ENCODE measurements at regions not wholly inside any gene's neighbourhood (a gene's known extent, or its start where the extent isn't known, plus 50 kb on each side); places are given as distances from the start of the nearest gene placed in this dataset.

DNA sequence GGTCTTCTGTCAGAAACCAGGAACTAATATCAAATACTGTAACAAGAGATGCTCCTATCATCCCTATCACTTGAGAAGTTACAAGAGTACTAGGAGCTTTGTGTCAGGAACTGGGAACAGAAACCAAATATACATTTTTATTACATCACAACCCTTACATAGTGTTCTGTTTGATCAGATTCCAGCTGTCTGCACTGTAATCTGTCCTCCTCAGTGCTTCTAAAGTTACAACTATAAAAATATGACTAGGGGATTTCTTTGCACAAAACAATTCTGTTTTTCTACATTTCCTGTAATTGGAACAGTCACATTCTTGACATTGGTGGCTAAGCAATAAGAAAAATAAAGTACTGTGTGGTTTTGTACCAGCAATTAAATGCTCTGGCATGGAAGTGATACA is 686.0 kb downstream of the PDHA2 start:
- no peak overlapping the region for H3K27ac ChIP-seq (ENCODE audit: low read depth in 1 of 2, low read length in 2 of 2)
- H3K27me3 ChIP-seq (ENCODE audit: control insufficient read depth in 4 of 4, insufficient read depth in 4 of 4, low read length in 3 of 4), result no peaks in the 10 kb centered on the region
- peaks cover 0 to 4% (median 0%) of the 10 kb centered on the region in 4 donors for H3K9me3 ChIP-seq (ENCODE audit: control insufficient read depth in 4 of 4, low read length in 3 of 4)
- no peak overlapping the region for H3K4me3 ChIP-seq (ENCODE audit: low read depth in 1 of 3, low read length in 3 of 3)
- no peaks in the 10 kb centered on the region for H3K36me3 ChIP-seq (ENCODE audit: control insufficient read depth in 4 of 4, insufficient read depth in 3 of 4, low read depth in 1 of 4, low read length in 3 of 4)
- H3K4me1 ChIP-seq (ENCODE audit: control insufficient read depth in 4 of 4, insufficient read depth in 4 of 4, low read length in 3 of 4), result no peaks in the 10 kb centered on the region
- no peak overlapping the region for H3K9ac ChIP-seq (ENCODE audit: low read depth in 1 of 2, low read length in 2 of 2)
- TF ChIP-seq HNF4G (IDR thresholded peaks at IDR 0.05) (no peak), FOXA2 (IDR thresholded peaks at IDR 0.05) (no peak), GABPA (IDR thresholded peaks at IDR 0.05 in 1 of 2, conservative IDR thresholded peaks at IDR 0.05 in 1 of 2) (no peak), RAD21 (IDR thresholded peaks at IDR 0.05) (no peak), FOXA1 (IDR thresholded peaks at IDR 0.05) (no peak), TAF1 (conservative IDR thresholded peaks at IDR 0.05) (no peak), SP1 (IDR thresholded peaks at IDR 0.05) (no peak), HNF4A (conservative IDR thresholded peaks at IDR 0.05) (no peak), NR2F2 (IDR thresholded peaks at IDR 0.05) (no peak), RXRA (IDR thresholded peaks at IDR 0.05) (no peak), EGR1 (IDR thresholded peaks at IDR 0.05; ENCODE audit: low read depth in 2 of 2) (no peak)
- TF ChIP-seq, protein P1, sequence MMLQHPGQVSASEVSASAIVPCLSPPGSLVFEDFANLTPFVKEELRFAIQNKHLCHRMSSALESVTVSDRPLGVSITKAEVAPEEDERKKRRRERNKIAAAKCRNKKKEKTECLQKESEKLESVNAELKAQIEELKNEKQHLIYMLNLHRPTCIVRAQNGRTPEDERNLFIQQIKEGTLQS (IDR thresholded peaks at IDR 0.05), result no peak
- TF ChIP-seq, protein P2, sequence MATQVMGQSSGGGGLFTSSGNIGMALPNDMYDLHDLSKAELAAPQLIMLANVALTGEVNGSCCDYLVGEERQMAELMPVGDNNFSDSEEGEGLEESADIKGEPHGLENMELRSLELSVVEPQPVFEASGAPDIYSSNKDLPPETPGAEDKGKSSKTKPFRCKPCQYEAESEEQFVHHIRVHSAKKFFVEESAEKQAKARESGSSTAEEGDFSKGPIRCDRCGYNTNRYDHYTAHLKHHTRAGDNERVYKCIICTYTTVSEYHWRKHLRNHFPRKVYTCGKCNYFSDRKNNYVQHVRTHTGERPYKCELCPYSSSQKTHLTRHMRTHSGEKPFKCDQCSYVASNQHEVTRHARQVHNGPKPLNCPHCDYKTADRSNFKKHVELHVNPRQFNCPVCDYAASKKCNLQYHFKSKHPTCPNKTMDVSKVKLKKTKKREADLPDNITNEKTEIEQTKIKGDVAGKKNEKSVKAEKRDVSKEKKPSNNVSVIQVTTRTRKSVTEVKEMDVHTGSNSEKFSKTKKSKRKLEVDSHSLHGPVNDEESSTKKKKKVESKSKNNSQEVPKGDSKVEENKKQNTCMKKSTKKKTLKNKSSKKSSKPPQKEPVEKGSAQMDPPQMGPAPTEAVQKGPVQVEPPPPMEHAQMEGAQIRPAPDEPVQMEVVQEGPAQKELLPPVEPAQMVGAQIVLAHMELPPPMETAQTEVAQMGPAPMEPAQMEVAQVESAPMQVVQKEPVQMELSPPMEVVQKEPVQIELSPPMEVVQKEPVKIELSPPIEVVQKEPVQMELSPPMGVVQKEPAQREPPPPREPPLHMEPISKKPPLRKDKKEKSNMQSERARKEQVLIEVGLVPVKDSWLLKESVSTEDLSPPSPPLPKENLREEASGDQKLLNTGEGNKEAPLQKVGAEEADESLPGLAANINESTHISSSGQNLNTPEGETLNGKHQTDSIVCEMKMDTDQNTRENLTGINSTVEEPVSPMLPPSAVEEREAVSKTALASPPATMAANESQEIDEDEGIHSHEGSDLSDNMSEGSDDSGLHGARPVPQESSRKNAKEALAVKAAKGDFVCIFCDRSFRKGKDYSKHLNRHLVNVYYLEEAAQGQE (IDR thresholded peaks at IDR 0.05), result no peak
- TF ChIP-seq, protein P3, sequence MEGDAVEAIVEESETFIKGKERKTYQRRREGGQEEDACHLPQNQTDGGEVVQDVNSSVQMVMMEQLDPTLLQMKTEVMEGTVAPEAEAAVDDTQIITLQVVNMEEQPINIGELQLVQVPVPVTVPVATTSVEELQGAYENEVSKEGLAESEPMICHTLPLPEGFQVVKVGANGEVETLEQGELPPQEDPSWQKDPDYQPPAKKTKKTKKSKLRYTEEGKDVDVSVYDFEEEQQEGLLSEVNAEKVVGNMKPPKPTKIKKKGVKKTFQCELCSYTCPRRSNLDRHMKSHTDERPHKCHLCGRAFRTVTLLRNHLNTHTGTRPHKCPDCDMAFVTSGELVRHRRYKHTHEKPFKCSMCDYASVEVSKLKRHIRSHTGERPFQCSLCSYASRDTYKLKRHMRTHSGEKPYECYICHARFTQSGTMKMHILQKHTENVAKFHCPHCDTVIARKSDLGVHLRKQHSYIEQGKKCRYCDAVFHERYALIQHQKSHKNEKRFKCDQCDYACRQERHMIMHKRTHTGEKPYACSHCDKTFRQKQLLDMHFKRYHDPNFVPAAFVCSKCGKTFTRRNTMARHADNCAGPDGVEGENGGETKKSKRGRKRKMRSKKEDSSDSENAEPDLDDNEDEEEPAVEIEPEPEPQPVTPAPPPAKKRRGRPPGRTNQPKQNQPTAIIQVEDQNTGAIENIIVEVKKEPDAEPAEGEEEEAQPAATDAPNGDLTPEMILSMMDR (IDR thresholded peaks at IDR 0.05; ENCODE audit: low read depth, low read length, missing input control), result no peak
- TF ChIP-seq, protein P4, sequence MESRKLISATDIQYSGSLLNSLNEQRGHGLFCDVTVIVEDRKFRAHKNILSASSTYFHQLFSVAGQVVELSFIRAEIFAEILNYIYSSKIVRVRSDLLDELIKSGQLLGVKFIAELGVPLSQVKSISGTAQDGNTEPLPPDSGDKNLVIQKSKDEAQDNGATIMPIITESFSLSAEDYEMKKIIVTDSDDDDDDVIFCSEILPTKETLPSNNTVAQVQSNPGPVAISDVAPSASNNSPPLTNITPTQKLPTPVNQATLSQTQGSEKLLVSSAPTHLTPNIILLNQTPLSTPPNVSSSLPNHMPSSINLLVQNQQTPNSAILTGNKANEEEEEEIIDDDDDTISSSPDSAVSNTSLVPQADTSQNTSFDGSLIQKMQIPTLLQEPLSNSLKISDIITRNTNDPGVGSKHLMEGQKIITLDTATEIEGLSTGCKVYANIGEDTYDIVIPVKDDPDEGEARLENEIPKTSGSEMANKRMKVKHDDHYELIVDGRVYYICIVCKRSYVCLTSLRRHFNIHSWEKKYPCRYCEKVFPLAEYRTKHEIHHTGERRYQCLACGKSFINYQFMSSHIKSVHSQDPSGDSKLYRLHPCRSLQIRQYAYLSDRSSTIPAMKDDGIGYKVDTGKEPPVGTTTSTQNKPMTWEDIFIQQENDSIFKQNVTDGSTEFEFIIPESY (IDR thresholded peaks at IDR 0.05), result no peak
- DNase-seq (ENCODE audit: low spot score), result no peak

DNA sequence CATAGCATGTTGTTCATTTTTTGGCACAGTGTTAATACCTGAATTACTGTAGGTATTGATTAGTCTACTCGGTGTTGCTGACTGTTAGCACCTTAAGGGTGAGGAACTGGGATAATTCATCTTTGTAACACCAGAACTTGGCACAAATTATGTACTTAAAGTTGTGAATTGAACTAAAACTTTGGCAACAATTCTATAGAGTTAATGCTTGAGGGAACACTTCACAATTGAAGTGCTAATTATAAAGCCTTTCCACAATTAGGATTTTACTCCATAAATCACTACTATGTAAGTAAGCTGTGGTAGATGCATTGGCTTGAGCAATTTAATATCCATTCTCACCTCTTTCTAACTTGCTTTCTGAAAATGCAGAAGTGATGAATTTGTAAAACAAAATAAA is 686.7 kb downstream of the PDHA2 start:
- TF ChIP-seq FOXA1 (IDR thresholded peaks at IDR 0.05) (no peak), NR2F2 (IDR thresholded peaks at IDR 0.05) (no peak), FOXA2 (IDR thresholded peaks at IDR 0.05) (no peak), GABPA (IDR thresholded peaks at IDR 0.05 in 1 of 2, conservative IDR thresholded peaks at IDR 0.05 in 1 of 2) (no peak), TAF1 (conservative IDR thresholded peaks at IDR 0.05) (no peak), EGR1 (IDR thresholded peaks at IDR 0.05; ENCODE audit: low read depth in 2 of 2) (no peak)
- TF ChIP-seq, protein P1 (IDR thresholded peaks at IDR 0.05), result no peak
- TF ChIP-seq, protein P4 (IDR thresholded peaks at IDR 0.05), result no peak
- TF ChIP-seq, protein P2 (IDR thresholded peaks at IDR 0.05), result no peak

More for the DNA sequence above, 686.7 kb downstream of the PDHA2 start:
- Histone ChIP-seq H3K36me3 (ENCODE audit: control insufficient read depth in 4 of 4, insufficient read depth in 3 of 4, low read depth in 1 of 4, low read length in 3 of 4) (no peaks in the 10 kb centered on the region), H3K27me3 (ENCODE audit: control insufficient read depth in 4 of 4, insufficient read depth in 4 of 4, low read length in 3 of 4) (no peaks in the 10 kb centered on the region), H3K4me3 (ENCODE audit: low read depth in 1 of 3, low read length in 3 of 3) (no peak overlapping the region), H3K9ac (ENCODE audit: low read depth in 1 of 2, low read length in 2 of 2) (no peak overlapping the region), H3K9me3 (ENCODE audit: control insufficient read depth in 4 of 4, low read length in 3 of 4) (peaks cover 0 to 4% (median 0%) of the 10 kb centered on the region in 4 donors), H3K27ac (ENCODE audit: low read depth in 1 of 2, low read length in 2 of 2) (no peak overlapping the region), H3K4me1 (ENCODE audit: control insufficient read depth in 4 of 4, insufficient read depth in 4 of 4, low read length in 3 of 4) (no peaks in the 10 kb centered on the region)
- 68% methylated on average over 1 of the region's 1 CpG for whole genome bisulfite sequencing
- no peak for DNase-seq (ENCODE audit: low spot score)

Data from liver (tissue), 8 donors.